ENCODE measurements at regions not wholly inside any gene's neighbourhood (a gene's known extent, or its start where the extent isn't known, plus 50 kb on each side); places are given as distances from the start of the nearest gene placed in this dataset.

DNA sequence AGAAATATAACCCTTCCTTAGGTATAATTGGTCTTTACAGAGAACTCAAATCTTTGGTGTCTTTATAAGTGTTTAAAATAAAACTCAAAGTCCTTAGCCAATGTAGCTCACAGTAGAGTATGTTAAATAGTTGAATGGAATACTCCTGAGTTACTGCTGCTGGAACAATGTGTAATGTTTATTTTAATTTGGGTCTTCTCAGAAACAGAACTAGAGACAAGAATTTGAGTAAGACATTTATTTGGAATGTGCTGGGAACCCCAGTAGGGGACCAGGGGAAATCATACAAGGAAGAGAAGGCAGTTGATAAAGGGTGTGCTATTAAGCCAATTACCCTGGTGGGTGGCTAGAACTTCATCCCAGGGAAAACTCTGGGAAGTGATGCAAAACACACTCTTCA, 240.4 kb upstream of the LDB2 start:
- TF ChIP-seq POLR2A (IDR thresholded peaks at IDR 0.05; ENCODE audit: low read length) = no peak
- TF ChIP-seq GATA1 (IDR thresholded peaks at IDR 0.05; ENCODE audit: low read depth, low read length) = no peak

Data from erythroblast (primary cell).